ENCODE measurements at regions not wholly inside any gene's neighbourhood (a gene's known extent, or its start where the extent isn't known, plus 50 kb on each side); places are given as distances from the start of the nearest gene placed in this dataset.

GRCh38 chr14:101002738-101003137, 99.2 kb upstream of the RTL1 start:
- DNase-seq (ENCODE audit: low read depth, low spot score), result no peak

DNA sequence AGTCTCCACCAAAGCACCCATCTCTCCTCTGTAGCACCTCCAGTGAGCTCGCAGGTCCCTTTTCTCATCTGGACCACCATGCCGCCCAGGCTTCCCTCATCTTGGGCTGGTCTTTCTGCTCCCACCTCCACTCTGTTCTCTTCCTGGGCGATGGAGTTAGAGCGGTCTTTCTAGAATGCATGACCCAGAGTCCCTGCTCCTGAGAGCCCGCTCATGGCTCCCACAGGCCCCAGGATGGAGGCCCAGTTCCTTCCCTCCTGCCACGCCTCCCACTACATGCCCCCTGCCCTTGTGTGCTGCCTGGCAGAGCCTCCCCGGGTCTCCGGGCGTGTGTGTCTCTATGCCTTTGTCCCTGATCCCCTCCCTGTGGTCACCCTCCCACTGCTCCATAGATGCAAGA, 100.7 kb upstream of the RTL1 start:
- DNase-seq (ENCODE audit: low read depth, low spot score), result no peak

GRCh38 chr14:101004954-101005353, 101.4 kb upstream of the RTL1 start:
- no peak for DNase-seq (ENCODE audit: low read depth, low spot score)

DNA sequence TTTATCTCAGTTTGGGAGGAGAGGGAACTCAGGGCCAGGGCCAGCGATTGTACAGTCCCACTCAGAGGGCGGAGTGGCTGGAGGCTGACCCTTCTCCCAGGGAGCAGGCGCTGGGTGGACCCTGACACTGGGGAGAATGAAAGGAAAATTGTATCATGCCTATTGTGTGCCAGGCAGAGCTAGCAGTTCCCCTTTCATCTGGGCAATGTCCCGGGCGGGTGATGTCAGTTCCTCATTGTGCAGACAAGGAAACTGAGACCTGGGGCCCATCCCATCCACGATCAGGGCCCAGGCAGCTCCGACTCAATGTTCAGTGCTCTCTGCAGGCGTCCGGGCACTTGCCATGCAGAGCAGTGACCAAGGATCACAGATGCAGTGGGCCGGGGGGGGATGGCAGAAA, 101.9 kb upstream of the RTL1 start:
- no peak for DNase-seq (ENCODE audit: low read depth, low spot score)

- DNase-seq (ENCODE audit: low read depth, low spot score), result no peak
Measured at GRCh38 chr14:101006008-101006407, 102.5 kb upstream of the RTL1 start.

DNA sequence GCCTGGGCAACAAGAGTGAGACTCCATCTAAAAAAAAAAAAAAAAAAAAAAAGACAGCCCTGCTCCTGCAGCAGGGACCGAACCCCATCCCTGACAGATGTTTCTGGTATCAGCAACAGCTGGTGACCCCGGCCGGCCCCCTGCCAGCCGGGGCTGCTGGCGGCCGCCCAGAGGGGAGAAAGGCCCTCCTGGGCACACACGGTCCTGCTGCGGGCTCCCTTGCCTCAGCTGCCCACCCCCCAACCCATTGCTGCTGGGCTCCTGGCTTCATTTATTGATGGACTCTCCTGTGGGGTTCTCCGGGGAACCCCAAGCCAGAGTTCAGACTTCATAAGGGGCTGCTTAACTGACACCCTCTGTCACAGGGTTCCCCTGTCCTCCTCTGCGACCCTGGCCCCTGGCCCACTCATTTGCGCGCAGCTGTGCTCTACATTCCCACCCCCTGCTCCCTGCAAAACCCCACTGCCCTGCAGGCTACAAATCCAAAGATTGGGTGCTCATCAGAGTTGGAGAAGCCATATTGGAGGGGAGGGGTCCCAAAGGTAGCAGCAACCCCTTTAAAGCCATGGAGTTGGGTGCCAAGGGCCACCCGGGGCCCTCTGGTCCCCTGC, 103.6 kb upstream of the RTL1 start:
- no peak for DNase-seq (ENCODE audit: low read depth, low spot score)

DNA sequence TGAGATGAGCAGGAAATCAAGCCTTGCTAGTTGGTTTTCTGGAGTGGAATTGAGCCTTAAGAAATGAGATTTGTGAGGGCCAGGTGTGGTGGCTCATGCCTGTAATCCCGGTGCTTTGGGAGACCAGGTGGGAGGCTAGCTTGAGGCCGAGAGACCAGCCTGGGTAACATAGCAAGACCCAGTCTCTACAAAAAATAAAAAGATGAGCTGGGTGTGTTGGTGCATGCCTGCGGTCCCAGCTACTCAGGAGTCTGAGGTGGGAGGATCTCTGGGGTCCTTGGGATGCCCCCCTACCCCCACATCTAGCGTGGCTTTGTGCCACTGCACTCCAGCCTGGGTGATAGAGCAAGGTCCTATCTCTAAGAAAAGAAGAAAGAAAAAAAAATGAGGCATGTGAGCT, 104.2 kb upstream of the RTL1 start:
- DNase-seq (ENCODE audit: low read depth, low spot score), result no peak

DNA sequence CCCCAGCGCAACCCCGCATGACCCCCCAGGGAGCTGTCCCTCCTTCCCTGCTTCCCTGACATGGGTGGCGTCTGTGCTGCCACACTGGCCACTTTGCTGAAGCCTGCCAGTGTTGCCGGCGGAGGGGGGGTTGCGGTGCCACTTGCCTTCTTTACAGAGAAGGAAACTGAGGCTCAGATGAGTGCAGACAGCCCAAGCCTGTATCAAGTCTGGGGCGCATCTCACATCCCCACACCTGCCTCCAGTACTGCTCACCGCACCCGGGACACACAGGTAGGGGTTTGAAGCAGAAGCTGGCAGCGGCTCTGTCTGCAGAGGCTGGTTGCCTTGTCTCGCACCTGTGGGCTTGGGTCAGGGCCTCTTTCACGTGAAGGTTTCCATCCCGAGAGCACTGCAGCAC, 104.7 kb upstream of the RTL1 start:
- no peak for DNase-seq (ENCODE audit: low read depth, low spot score)

DNA sequence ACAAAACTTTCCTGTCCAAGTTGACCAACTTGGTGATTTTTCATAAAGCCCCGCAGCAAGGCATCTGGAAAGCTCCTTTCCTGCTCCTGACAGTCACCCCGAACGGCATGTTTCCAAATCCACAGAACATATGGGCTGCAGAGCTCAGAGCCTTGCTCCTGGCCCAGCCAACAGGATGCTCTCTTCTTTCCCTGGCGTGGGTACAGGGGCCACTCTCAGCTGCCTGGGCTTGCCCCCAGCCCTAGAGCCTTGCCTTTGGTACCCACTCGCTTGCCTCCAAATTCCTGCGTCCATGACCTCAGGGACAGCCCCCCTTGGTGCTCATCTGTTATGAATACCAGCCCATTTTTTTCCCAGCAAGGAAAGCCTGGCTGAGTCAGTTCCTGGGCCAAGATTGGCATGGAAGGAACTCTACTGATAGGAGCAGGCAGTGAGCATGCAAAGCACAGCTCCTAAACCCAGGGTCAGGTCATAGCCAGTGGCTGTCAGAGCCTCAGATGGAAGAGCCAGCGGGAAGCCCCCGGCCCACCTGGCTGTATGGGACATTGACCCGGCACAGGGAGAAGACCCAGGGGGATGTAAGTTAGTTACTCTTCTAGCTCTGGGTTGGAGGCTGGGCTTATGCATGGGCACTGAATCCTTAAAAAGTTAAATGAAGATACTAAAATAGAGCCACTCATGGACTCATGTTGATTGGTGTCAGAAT, 105.3 kb upstream of the RTL1 start:
- no peak for DNase-seq (ENCODE audit: low read depth, low spot score)

DNA sequence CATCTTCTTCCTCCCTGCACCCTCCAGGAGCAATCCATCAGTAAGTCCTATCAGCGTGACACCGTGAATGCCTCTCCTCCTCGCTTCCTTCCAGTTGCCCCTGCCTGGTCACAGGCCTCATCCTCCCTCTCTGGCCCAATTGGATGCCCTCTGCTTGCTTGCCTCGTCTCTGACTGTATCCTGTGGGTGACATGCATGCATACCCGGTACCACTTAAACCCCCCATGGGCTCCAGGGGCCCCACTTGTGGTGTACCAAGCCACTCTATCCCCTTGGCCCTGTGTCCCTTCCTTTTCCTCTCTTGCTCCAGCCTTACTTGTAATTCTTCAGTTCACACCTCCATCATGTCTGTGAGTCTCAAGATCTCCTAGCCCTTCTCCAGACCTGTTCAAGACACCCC, 106.0 kb upstream of the RTL1 start:
- DNase-seq (ENCODE audit: low read depth, low spot score), result no peak

DNA sequence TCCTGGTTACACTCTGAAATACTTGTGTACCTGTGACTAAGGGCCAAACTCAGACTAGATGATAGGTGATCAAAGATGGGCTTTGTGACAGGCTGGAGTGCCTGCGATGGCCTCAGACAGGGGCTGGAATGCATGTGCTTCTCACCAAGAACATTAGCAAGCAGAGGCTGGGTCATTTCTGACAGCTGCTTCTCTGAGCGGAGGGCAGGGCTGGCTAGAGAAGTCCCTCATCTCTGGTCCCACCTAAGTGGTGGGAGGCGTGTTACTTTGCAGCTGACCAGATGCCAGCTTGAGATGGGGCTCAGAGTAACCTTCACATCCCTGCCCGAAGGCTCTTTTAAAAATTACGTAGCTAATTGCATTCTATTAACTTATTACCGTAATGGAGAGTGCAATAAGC, 106.8 kb upstream of the RTL1 start:
- DNase-seq (ENCODE audit: low read depth, low spot score), result no peak

DNA sequence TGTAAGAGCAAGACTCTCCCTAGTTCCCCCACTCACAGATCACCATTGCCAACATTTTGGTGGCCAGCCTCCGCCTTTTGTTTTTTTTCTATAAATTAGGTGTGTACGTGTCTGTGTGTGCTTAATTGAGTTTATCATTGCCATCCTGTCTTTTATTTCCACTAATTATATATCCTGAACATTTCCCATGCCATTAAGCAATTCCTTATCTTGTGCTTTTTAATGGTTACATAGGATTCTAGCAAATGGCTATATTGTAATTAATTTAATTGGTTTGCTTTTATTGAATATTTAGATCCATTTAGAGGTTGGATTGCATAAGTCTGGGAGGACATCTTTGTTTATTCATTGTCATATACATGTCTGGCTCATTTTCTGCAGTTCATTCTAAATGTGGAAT, 107.3 kb upstream of the RTL1 start:
- no peak for DNase-seq (ENCODE audit: low read depth, low spot score)

DNA sequence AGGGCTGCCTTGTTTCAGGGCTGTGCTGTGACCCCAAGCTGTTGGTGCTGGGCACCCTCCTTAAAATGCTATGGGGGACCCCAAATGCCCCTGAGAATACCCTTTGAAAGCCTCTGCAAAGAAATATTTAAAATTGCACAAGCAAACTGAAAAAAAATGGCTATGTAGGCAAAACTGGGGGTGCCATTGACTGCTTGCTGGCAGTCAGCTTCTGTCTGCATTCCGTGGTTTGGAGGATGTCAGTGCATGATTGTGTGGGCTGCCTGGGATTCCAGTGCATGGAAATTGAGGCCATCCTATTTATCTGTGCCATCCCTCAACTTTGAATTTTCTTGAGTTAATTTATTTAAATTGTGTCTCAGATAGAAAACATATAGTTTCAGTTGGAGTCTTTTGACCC, 113.7 kb upstream of the RTL1 start:
- no peak for DNase-seq (ENCODE audit: low read depth, low spot score)

DNA sequence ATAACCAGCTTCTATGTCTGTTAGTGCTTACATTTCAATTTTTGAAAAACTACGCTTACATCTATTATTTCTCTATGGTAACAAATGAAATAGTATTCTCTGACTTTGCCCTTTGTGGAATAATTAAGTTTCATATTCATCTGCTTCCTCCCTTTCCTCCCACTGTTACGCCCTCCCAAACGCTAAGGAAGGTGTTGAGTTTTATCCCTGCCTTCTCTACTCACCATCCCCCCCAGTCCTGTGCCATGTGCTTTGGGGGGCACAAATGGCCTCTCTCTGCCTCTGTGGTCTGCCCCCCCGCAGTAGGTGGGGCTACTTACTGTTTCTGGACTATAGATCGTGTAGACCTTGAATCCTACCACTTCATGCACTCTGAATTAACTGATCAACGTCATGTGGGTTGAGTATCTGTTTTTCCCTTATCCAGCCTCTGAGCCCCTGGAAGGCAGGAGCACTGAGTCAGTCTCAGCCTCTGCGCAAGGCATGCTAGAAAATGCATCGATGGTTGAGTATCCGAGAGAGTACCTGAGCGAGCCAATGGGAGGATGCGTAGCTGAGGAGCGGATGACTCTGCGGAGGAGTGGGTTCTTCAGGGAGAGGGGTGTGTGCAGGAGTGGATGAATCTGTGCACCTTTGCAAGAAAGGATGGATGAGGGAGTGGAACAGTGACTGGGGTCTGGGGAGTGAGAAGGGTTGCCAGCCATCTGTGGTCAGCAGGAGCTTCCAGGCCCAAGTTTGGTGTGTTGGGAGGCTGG, 114.5 kb upstream of the RTL1 start:
- DNase-seq (ENCODE audit: low read depth, low spot score), result no peak

GRCh38 chr14:101018561-101019290, 115.2 kb upstream of the RTL1 start:
- DNase-seq (ENCODE audit: low read depth, low spot score), result no peak

GRCh38 chr14:101019541-101019940, 116.0 kb upstream of the RTL1 start:
- DNase-seq (ENCODE audit: low read depth, low spot score), result no peak

DNA sequence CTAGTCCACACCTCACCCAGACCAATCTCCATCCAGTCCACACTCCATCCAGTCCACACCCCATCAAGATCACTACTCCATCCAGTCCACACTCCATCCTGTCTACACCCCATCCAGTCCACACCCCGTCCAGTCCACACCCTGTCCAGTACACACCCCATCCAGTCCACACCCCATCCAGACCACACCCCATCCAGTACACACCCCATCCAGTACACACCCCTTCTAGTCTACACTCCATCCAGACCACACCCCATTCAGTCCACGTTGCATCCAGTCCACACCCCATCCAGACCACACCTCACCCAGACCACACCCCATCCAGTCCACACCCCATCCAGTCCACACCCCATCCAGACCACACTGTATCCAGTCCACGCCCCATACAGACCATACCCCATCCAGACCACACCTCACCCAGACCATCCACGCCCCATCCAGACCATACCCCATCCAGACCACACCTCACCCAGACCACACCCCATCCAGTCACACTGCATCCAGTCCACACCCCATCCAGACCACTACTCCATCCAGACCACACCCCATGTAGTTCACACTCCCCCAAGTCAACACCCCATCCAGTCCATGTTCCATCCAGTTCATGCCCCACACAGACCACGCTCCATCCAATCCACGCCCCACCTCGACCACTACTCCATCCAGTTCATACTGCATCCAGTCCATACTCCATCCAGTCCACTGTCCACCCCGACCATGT, 116.6 kb upstream of the RTL1 start:
- no peak for DNase-seq (ENCODE audit: low read depth, low spot score)

DNA sequence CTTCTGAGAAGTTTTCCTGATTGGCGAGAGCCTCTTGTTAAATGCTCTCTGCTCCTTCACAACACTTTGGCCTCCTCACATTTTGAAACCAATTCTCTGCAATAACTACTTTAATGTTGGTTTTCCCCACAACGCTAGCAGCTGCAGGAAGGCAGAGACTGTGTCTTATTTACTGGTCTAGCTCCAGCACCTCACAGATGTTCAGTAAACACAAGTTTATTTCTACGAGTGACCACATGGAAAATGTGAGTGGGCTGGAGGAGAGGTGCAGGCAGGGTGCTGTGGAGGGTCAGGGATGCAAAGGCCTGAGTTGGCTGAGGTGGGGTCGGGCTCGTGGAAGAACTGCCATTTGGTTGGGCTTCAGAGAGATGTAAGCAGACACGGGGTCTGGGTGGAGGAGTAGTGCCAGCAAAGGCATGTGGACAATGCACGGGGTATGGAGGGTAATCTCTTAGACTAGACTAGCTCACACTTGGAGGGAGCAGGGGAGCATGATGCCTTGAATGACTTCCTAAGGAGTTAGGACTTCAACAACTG, 117.4 kb upstream of the RTL1 start:
- no peak for DNase-seq (ENCODE audit: low read depth, low spot score)

DNA sequence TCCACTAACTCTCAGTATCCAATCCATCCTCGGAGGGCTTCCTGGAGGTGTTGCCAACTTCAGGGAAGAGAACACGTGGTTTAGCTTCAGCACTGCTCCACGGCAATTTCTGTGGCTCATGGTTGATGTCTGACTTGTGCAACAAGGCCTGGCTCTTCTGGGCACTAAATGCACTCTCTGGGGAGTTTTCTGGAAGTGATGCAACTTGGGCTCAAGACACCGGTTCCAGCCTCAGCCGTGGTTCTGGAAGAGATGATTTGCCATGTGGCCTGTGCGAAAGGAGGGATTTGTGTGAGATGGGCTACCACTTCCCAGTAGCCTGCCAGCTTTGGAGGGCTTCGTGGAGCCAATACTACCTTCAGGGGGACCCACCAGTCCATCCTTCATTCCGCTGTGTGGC, 118.6 kb upstream of the RTL1 start:
- no peak for DNase-seq (ENCODE audit: low read depth, low spot score)

DNA sequence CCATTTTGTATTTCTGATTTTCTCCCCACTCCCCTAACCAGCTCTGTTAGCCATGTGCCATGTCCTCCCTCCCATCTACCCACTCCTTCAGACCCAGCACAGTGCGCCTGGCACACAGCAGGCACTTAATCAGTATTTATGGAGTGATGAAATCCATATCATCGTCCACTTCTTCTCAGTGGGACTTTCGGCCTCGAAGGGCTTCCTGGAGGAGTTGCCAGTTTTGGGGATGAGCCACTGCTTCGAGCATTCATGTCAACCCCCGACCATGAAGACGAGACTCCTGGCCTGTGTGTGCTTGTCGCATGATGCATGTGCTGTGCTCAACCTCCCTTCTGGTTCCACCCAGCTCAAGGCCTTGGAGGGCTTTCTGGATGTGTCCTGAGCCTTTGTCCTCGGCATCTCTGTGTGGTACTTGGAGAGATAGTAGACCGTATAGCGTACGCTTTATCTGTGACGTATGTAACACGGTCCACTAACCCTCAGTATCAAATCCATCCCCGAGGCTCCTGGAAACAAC, 119.5 kb upstream of the RTL1 start:
- no peak for DNase-seq (ENCODE audit: low read depth, low spot score)

DNA sequence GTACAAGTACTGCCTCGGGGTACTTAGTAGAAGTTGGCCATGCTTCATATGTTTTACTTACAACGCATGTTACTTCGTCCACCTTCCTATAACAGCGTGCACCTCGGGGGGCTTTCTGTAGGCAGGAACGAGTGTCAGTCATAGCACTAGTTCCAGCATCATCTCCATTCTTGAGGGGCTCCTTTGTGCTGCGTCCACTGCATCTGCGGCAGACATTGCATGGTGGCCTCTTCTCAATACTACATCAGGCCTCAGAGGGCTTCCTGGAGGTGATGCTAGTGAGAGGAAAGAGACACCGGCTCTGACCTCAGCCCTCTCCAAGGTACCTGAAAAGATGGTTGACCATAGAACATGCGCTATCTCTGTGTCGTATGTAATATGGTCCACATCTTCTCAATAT, 121.2 kb upstream of the RTL1 start:
- DNase-seq (ENCODE audit: low read depth, low spot score), result no peak
